HEK293 (cell line): ENCODE measurements at regions not wholly inside any gene's neighbourhood (a gene's known extent, or its start where the extent isn't known, plus 50 kb on each side); places are given as distances from the start of the nearest gene placed in this dataset.

Experiments
- CTCF ChIA-PET: fragments of 350-600 bp; formaldehyde crosslinking; extraction: SDS; loops from one replicate; lab custom pipeline; 2021; ENCODE audit warnings: antibody characterized with exemption; lab: Yijun Ruan, JAX
- POLR2A ChIA-PET: fragments of 300-600 bp; formaldehyde crosslinking; extraction: SDS; loops from one replicate; lab custom pipeline; 2020; ENCODE audit warnings: antibody characterized with exemption, inconsistent platforms; lab: Yijun Ruan, JAX
- H3K27ac ChIP-seq: fragments of 200-500 bp; sonication (Bioruptor generic); 2 replicates; pipeline ENCODE4 v1.5.1; 2014; ENCODE audit warnings: low read depth, low read length, control low read depth, inconsistent platforms; ENCODE audit errors: extremely low read depth
- H3K36me3 ChIP-seq, 2 experiments: fragments of 200-500 bp in 1 of 2; sonication (Bioruptor generic) in 1 of 2; 1 replicate in 1 of 2; 2 replicates in 1 of 2; pipeline ENCODE4 v1.5.1; 2014 to 2017; ENCODE audit warnings: inconsistent platforms in 2 of 2, low read length in 2 of 2; ENCODE audit not compliant: control insufficient read depth in 2 of 2, insufficient read depth in 1 of 2
- H3K4me1 ChIP-seq: fragments of 200-500 bp; sonication (Bioruptor generic); 2 replicates; pipeline ENCODE4 v1.5.1; 2014; ENCODE audit warnings: mild to moderate bottlenecking, low read length, inconsistent platforms; ENCODE audit not compliant: control insufficient read depth, insufficient read depth
- H3K4me3 ChIP-seq: 2 replicates; pipeline ENCODE4 v1.5.1; 2011; ENCODE audit warnings: low read depth, mild to moderate bottlenecking, control low read depth, low read length, moderate library complexity
- H3K9me3 ChIP-seq: fragments of 200-500 bp; sonication (Bioruptor generic); 2 replicates; pipeline ENCODE4 v1.5.1; 2014; ENCODE audit warnings: low read depth, low read length, inconsistent platforms; ENCODE audit not compliant: control insufficient read depth, insufficient read depth
- EGR2 ChIP-seq: fragments of 450-650 bp; formaldehyde crosslinking; IDR thresholded peaks from 2 replicates; pipeline ENCODE4 v1.5.1; 2016; ENCODE audit warnings: low read depth, missing biosample characterization, missing genetic modification characterization
- KLF16 ChIP-seq: fragments of 450-650 bp; formaldehyde crosslinking; IDR thresholded peaks from 2 replicates; pipeline ENCODE4 v1.5.1; 2017; ENCODE audit warnings: missing biosample characterization, missing genetic modification characterization
- OSR2 ChIP-seq: fragments of 450-650 bp; formaldehyde crosslinking; IDR thresholded peaks from 2 replicates; pipeline ENCODE4 v1.5.1; 2016; ENCODE audit warnings: missing biosample characterization, missing genetic modification characterization
- REPIN1 ChIP-seq: fragments of 450-650 bp; formaldehyde crosslinking; IDR thresholded peaks from 2 replicates; pipeline ENCODE4 v1.5.1; 2017; ENCODE audit warnings: missing biosample characterization, missing genetic modification characterization, low read depth
- ZBTB11 ChIP-seq: fragments of 450-650 bp; formaldehyde crosslinking; conservative IDR thresholded peaks from 2 replicates; pipeline ENCODE4 v1.5.1; 2016; ENCODE audit warnings: low read depth, missing biosample characterization, missing genetic modification characterization
- ZBTB21 ChIP-seq: fragments of 450-650 bp; formaldehyde crosslinking; IDR thresholded peaks from 2 replicates; pipeline ENCODE4 v1.5.1; 2017; ENCODE audit warnings: missing biosample characterization, missing genetic modification characterization
- ZBTB7A ChIP-seq: fragments of 450-650 bp; formaldehyde crosslinking; IDR thresholded peaks from 2 replicates; pipeline ENCODE4 v1.5.1; 2016; ENCODE audit warnings: low read depth, missing biosample characterization, missing genetic modification characterization
- ZBTB8A ChIP-seq: fragments of 450-650 bp; formaldehyde crosslinking; IDR thresholded peaks from 2 replicates; pipeline ENCODE4 v1.5.1; 2016; ENCODE audit warnings: missing biosample characterization, missing genetic modification characterization
- ZEB2 ChIP-seq: fragments of 450-650 bp; formaldehyde crosslinking; IDR thresholded peaks from 2 replicates; pipeline ENCODE4 v1.5.1; 2016; ENCODE audit warnings: missing biosample characterization, missing genetic modification characterization
- ZNF169 ChIP-seq: fragments of 450-650 bp; formaldehyde crosslinking; IDR thresholded peaks from 2 replicates; pipeline ENCODE4 v1.5.1; 2016; ENCODE audit warnings: missing biosample characterization, missing genetic modification characterization
- ZNF19 ChIP-seq: fragments of 450-650 bp; formaldehyde crosslinking; IDR thresholded peaks from 2 replicates; pipeline ENCODE4; 2016; ENCODE audit warnings: missing biosample characterization, missing genetic modification characterization, low read depth
- ZNF311 ChIP-seq: fragments of 450-650 bp; formaldehyde crosslinking; IDR thresholded peaks from 2 replicates; pipeline ENCODE4 v1.5.1; 2017; ENCODE audit warnings: missing biosample characterization, missing genetic modification characterization, borderline replicate concordance
- ZNF366 ChIP-seq: fragments of 450-650 bp; formaldehyde crosslinking; conservative IDR thresholded peaks from 2 replicates; pipeline ENCODE4 v1.5.1; 2016; ENCODE audit warnings: missing biosample characterization, missing genetic modification characterization
- ZNF416 ChIP-seq: fragments of 450-650 bp; formaldehyde crosslinking; IDR thresholded peaks from 2 replicates; pipeline ENCODE4 v1.5.1; 2016; ENCODE audit warnings: missing biosample characterization, missing genetic modification characterization
- ZNF433 ChIP-seq: fragments of 450-650 bp; formaldehyde crosslinking; IDR thresholded peaks from 2 replicates; pipeline ENCODE4 v1.5.1; 2016; ENCODE audit warnings: missing biosample characterization, missing genetic modification characterization, low read depth
- ZNF501 ChIP-seq: fragments of 450-650 bp; formaldehyde crosslinking; IDR thresholded peaks from 2 replicates; pipeline ENCODE4 v1.5.1; 2016; ENCODE audit warnings: missing biosample characterization, missing genetic modification characterization
- ZNF571 ChIP-seq: fragments of 450-650 bp; formaldehyde crosslinking; IDR thresholded peaks from 2 replicates; pipeline ENCODE4 v1.5.0; 2017; ENCODE audit warnings: missing biosample characterization, missing genetic modification characterization
- ZNF777 ChIP-seq: fragments of 450-650 bp; formaldehyde crosslinking; IDR thresholded peaks from 2 replicates; pipeline ENCODE4 v1.5.1; 2017; ENCODE audit warnings: missing biosample characterization, missing genetic modification characterization, borderline replicate concordance
- TF ChIP-seq, protein P1 (sequence below): sonication (generic); formaldehyde crosslinking; IDR thresholded peaks from 2 replicates; pipeline ENCODE4 v1.8.1; 2022; ENCODE audit warnings: mild to moderate bottlenecking, moderate library complexity, missing genetic modification reagents
- TF ChIP-seq, protein P2 (sequence below): fragments of 450-650 bp; formaldehyde crosslinking; IDR thresholded peaks from 2 replicates; pipeline ENCODE4 v1.5.1; 2016; ENCODE audit warnings: missing biosample characterization, missing genetic modification characterization, low read depth

- ChIA-PET CTCF (no interaction called here), POLR2A (no interaction called here)
- H3K4me1 ChIP-seq: no peaks in the 10 kb centered on the region
Observed at GRCh38 chr10:52955337-52955736, 182.8 kb upstream of the MBL2 start.

DNA sequence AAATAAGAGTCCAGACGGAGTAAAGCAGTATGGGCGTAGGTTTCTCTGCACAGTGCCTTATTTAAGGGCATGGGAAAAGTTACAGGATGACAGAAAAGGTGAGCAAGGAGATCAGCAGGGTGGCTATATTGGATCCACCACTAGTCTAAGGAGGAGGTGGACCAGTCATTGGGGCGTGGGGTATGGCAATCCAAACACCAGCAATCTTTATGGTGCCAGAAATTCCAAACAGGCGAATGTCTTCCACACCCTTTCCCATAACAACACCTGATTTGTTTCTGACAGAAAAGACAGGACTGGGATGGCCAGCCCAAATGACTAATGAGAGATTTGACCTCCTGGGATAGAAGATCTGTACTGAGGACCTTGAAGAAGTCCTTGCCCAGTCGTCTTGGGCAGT is 181.8 kb upstream of the MBL2 start:
- no peaks in the 10 kb centered on the region for H3K36me3 ChIP-seq
- H3K4me1 ChIP-seq: no peaks in the 10 kb centered on the region
- POLR2A ChIA-PET: interaction anchor here (1.0 kb wide), 1 partner anchor 33 kb away, joined by 3 read pairs; no protein-coding TSS in a partner anchor
- H3K27ac ChIP-seq: no peak overlapping the region
- TF ChIP-seq ZNF433 (tag by site-specific recombination): no peak
- TF ChIP-seq, all 188 proteins: peak for 0
- Histone ChIP-seq H3K9me3 (no peaks in the 10 kb centered on the region), H3K4me3 (no peak overlapping the region)
- CTCF ChIA-PET: no interaction called here

More at GRCh38 chr10:52955337-52955736, 182.8 kb upstream of the MBL2 start:
- Histone ChIP-seq H3K4me3 (no peak overlapping the region), H3K27ac (no peak overlapping the region)
- TF ChIP-seq ZNF19 (tag by site-specific recombination) (no peak), ZNF366 (tag by site-specific recombination) (no peak), ZNF311 (no peak), ZNF571 (no peak), OSR2 (tag by site-specific recombination) (no peak), ZBTB11 (tag by site-specific recombination) (no peak), ZNF169 (tag by site-specific recombination) (no peak), KLF16 (tag by site-specific recombination) (no peak), ZNF501 (tag by site-specific recombination) (no peak), EGR2 (tag by site-specific recombination) (no peak), REPIN1 (tag by site-specific recombination) (no peak), ZNF777 (tag by site-specific recombination) (no peak), ZBTB21 (tag by site-specific recombination) (no peak)
- TF ChIP-seq, protein P1, sequence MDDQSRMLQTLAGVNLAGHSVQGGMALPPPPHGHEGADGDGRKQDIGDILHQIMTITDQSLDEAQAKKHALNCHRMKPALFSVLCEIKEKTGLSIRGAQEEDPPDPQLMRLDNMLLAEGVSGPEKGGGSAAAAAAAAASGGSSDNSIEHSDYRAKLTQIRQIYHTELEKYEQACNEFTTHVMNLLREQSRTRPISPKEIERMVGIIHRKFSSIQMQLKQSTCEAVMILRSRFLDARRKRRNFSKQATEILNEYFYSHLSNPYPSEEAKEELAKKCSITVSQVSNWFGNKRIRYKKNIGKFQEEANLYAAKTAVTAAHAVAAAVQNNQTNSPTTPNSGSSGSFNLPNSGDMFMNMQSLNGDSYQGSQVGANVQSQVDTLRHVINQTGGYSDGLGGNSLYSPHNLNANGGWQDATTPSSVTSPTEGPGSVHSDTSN (CRISPR knock-in tag): no peak
- TF ChIP-seq, all 188 proteins: peak for 0
- no peaks in the 10 kb centered on the region for H3K9me3 ChIP-seq
- H3K36me3 ChIP-seq: no peaks in the 10 kb centered on the region

GRCh38 chr10:52952391-52953055 is 179.9 kb upstream of the MBL2 start:
- TF ChIP-seq ZBTB7A (tag by site-specific recombination) (no peak), ZBTB8A (tag by site-specific recombination) (no peak), ZNF416 (tag by site-specific recombination) (no peak), ZEB2 (no peak)
- TF ChIP-seq, protein P2, sequence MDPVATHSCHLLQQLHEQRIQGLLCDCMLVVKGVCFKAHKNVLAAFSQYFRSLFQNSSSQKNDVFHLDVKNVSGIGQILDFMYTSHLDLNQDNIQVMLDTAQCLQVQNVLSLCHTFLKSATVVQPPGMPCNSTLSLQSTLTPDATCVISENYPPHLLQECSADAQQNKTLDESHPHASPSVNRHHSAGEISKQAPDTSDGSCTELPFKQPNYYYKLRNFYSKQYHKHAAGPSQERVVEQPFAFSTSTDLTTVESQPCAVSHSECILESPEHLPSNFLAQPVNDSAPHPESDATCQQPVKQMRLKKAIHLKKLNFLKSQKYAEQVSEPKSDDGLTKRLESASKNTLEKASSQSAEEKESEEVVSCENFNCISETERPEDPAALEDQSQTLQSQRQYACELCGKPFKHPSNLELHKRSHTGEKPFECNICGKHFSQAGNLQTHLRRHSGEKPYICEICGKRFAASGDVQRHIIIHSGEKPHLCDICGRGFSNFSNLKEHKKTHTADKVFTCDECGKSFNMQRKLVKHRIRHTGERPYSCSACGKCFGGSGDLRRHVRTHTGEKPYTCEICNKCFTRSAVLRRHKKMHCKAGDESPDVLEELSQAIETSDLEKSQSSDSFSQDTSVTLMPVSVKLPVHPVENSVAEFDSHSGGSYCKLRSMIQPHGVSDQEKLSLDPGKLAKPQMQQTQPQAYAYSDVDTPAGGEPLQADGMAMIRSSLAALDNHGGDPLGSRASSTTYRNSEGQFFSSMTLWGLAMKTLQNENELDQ: no peak
- Histone ChIP-seq H3K4me3 (no peak overlapping the region), H3K27ac (no peak overlapping the region), H3K4me1 (no peaks in the 10 kb centered on the region), H3K36me3 (no peaks in the 10 kb centered on the region), H3K9me3 (no peaks in the 10 kb centered on the region)
- ChIA-PET CTCF (interaction anchor here (0.6 to 3.0 kb wide), 5 partner anchors 9 to 639 kb away, joined by 3 to 13 read pairs (median 5); no protein-coding TSS in a partner anchor), POLR2A (no interaction called here)
